ENCODE measurements at regions not wholly inside any gene's neighbourhood (a gene's known extent, or its start where the extent isn't known, plus 50 kb on each side); places are given as distances from the start of the nearest gene placed in this dataset.

DNA sequence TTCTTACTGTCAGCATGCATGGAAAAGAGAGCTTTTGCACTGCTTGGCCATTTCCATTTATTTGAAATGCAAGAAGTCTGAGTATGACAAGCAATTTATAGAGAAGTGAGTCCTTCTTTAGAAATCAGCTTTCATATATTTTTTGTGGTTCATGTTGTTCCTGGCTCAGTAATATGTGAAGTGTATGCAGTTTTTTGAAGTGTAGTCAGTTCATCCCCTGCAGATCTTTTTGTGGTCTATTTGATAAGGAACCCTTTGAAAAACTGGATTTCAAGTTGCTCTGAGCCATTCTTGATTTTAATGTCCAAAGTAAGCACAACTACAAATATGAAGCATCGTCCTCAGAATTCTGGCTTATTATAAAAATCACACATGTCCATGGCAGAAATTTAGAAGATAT is 294.1 kb upstream of the SMC2 start:
- Histone ChIP-seq H3K27ac (ENCODE audit: low read depth) (no peak overlapping the region), H3K9me2 (ENCODE audit: insufficient read depth) (no peaks in the 10 kb centered on the region), H3K36me3 (ENCODE audit: insufficient read depth) (no peaks in the 10 kb centered on the region), H3K4me3 (no peak overlapping the region), H3F3A (replicated peaks; ENCODE audit: low read depth) (no peaks in the 10 kb centered on the region), H3K4me2 (no peak overlapping the region), H4K20me1 (replicated peaks; ENCODE audit: insufficient read depth) (no peaks in the 10 kb centered on the region), H3K79me2 (replicated peaks; ENCODE audit: insufficient read depth) (no peaks in the 10 kb centered on the region), H3K4me1 (ENCODE audit: insufficient read depth) (no peaks in the 10 kb centered on the region), H2AFZ (no peak overlapping the region), H3K27me3 (ENCODE audit: insufficient read depth) (no peaks in the 10 kb centered on the region)
- TF ChIP-seq, protein P1, sequence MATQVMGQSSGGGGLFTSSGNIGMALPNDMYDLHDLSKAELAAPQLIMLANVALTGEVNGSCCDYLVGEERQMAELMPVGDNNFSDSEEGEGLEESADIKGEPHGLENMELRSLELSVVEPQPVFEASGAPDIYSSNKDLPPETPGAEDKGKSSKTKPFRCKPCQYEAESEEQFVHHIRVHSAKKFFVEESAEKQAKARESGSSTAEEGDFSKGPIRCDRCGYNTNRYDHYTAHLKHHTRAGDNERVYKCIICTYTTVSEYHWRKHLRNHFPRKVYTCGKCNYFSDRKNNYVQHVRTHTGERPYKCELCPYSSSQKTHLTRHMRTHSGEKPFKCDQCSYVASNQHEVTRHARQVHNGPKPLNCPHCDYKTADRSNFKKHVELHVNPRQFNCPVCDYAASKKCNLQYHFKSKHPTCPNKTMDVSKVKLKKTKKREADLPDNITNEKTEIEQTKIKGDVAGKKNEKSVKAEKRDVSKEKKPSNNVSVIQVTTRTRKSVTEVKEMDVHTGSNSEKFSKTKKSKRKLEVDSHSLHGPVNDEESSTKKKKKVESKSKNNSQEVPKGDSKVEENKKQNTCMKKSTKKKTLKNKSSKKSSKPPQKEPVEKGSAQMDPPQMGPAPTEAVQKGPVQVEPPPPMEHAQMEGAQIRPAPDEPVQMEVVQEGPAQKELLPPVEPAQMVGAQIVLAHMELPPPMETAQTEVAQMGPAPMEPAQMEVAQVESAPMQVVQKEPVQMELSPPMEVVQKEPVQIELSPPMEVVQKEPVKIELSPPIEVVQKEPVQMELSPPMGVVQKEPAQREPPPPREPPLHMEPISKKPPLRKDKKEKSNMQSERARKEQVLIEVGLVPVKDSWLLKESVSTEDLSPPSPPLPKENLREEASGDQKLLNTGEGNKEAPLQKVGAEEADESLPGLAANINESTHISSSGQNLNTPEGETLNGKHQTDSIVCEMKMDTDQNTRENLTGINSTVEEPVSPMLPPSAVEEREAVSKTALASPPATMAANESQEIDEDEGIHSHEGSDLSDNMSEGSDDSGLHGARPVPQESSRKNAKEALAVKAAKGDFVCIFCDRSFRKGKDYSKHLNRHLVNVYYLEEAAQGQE (IDR thresholded peaks at IDR 0.05; ENCODE audit: unreplicated experiment): no peak
- TF ChIP-seq EZH2 (IDR thresholded peaks at IDR 0.05; ENCODE audit: low read depth, unreplicated experiment) (no peak), EZH2phosphoT487 (IDR thresholded peaks at IDR 0.05; ENCODE audit: unreplicated experiment) (no peak), ZNF114 (CRISPR knock-in tag; IDR thresholded peaks at IDR 0.05) (no peak), ZNF331 (CRISPR knock-in tag; IDR thresholded peaks at IDR 0.05; ENCODE audit: low read depth) (no peak), NANOG (IDR thresholded peaks at IDR 0.05; ENCODE audit: borderline replicate concordance) (no peak), JUNB (IDR thresholded peaks at IDR 0.05; ENCODE audit: unreplicated experiment) (no peak), POLR2AphosphoS5 (IDR thresholded peaks at IDR 0.05; ENCODE audit: low read depth) (no peak), STAT1 (IDR thresholded peaks at IDR 0.05; ENCODE audit: unreplicated experiment) (no peak), CREB1 (CRISPR knock-in tag; IDR thresholded peaks at IDR 0.05; ENCODE audit: low read depth) (no peak)
- TF ChIP-seq, protein P2, sequence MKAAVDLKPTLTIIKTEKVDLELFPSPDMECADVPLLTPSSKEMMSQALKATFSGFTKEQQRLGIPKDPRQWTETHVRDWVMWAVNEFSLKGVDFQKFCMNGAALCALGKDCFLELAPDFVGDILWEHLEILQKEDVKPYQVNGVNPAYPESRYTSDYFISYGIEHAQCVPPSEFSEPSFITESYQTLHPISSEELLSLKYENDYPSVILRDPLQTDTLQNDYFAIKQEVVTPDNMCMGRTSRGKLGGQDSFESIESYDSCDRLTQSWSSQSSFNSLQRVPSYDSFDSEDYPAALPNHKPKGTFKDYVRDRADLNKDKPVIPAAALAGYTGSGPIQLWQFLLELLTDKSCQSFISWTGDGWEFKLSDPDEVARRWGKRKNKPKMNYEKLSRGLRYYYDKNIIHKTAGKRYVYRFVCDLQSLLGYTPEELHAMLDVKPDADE (IDR thresholded peaks at IDR 0.05): no peak
- TF ChIP-seq, protein P3, sequence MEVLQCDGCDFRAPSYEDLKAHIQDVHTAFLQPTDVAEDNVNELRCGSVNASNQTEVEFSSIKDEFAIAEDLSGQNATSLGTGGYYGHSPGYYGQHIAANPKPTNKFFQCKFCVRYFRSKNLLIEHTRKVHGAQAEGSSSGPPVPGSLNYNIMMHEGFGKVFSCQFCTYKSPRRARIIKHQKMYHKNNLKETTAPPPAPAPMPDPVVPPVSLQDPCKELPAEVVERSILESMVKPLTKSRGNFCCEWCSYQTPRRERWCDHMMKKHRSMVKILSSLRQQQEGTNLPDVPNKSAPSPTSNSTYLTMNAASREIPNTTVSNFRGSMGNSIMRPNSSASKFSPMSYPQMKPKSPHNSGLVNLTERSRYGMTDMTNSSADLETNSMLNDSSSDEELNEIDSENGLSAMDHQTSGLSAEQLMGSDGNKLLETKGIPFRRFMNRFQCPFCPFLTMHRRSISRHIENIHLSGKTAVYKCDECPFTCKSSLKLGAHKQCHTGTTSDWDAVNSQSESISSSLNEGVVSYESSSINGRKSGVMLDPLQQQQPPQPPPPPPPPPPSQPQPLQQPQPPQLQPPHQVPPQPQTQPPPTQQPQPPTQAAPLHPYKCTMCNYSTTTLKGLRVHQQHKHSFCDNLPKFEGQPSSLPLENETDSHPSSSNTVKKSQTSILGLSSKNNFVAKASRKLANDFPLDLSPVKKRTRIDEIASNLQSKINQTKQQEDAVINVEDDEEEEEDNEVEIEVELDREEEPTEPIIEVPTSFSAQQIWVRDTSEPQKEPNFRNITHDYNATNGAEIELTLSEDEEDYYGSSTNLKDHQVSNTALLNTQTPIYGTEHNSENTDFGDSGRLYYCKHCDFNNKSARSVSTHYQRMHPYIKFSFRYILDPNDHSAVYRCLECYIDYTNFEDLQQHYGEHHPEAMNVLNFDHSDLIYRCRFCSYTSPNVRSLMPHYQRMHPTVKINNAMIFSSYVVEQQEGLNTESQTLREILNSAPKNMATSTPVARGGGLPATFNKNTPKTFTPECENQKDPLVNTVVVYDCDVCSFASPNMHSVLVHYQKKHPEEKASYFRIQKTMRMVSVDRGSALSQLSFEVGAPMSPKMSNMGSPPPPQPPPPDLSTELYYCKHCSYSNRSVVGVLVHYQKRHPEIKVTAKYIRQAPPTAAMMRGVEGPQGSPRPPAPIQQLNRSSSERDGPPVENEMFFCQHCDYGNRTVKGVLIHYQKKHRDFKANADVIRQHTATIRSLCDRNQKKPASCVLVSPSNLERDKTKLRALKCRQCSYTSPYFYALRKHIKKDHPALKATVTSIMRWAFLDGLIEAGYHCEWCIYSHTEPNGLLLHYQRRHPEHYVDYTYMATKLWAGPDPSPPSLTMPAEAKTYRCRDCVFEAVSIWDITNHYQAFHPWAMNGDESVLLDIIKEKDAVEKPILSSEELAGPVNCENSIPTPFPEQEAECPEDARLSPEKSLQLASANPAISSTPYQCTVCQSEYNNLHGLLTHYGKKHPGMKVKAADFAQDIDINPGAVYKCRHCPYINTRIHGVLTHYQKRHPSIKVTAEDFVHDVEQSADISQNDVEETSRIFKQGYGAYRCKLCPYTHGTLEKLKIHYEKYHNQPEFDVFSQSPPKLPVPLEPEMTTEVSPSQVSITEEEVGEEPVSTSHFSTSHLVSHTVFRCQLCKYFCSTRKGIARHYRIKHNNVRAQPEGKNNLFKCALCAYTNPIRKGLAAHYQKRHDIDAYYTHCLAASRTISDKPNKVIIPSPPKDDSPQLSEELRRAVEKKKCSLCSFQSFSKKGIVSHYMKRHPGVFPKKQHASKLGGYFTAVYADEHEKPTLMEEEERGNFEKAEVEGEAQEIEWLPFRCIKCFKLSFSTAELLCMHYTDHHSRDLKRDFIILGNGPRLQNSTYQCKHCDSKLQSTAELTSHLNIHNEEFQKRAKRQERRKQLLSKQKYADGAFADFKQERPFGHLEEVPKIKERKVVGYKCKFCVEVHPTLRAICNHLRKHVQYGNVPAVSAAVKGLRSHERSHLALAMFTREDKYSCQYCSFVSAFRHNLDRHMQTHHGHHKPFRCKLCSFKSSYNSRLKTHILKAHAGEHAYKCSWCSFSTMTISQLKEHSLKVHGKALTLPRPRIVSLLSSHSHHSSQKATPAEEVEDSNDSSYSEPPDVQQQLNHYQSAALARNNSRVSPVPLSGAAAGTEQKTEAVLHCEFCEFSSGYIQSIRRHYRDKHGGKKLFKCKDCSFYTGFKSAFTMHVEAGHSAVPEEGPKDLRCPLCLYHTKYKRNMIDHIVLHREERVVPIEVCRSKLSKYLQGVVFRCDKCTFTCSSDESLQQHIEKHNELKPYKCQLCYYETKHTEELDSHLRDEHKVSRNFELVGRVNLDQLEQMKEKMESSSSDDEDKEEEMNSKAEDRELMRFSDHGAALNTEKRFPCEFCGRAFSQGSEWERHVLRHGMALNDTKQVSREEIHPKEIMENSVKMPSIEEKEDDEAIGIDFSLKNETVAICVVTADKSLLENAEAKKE (CRISPR knock-in tag; IDR thresholded peaks at IDR 0.05): no peak
- TF ChIP-seq, protein P4, sequence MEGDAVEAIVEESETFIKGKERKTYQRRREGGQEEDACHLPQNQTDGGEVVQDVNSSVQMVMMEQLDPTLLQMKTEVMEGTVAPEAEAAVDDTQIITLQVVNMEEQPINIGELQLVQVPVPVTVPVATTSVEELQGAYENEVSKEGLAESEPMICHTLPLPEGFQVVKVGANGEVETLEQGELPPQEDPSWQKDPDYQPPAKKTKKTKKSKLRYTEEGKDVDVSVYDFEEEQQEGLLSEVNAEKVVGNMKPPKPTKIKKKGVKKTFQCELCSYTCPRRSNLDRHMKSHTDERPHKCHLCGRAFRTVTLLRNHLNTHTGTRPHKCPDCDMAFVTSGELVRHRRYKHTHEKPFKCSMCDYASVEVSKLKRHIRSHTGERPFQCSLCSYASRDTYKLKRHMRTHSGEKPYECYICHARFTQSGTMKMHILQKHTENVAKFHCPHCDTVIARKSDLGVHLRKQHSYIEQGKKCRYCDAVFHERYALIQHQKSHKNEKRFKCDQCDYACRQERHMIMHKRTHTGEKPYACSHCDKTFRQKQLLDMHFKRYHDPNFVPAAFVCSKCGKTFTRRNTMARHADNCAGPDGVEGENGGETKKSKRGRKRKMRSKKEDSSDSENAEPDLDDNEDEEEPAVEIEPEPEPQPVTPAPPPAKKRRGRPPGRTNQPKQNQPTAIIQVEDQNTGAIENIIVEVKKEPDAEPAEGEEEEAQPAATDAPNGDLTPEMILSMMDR (conservative IDR thresholded peaks at IDR 0.05; ENCODE audit: low read depth in 2 of 2): no peak
- H3K9me3 Mint-ChIP-seq: peaks cover 78% of the 10 kb centered on the region
- H3K4me3 Mint-ChIP-seq: no peak overlapping the region
- H3K36me3 Mint-ChIP-seq (ENCODE audit: low read depth): peaks cover 17% of the 10 kb centered on the region; the same call in 2 of the 3 replicates
- ATAC-seq (no peak), DNase-seq (ENCODE audit: low spot score) (no peak)
- H3K27me3 Mint-ChIP-seq (ENCODE audit: insufficient read depth, low read depth, poor library complexity): no peaks in the 10 kb centered on the region
- no peaks in the 10 kb centered on the region for H3K4me1 Mint-ChIP-seq
- H3K27ac Mint-ChIP-seq: no peak overlapping the region
